GM23248 (cell line): ENCODE measurements at regions not wholly inside any gene's neighbourhood (a gene's known extent, or its start where the extent isn't known, plus 50 kb on each side); places are given as distances from the start of the nearest gene placed in this dataset.
A peak's percentile ranks its signal among the peaks of the same experiment; 100 is the strongest.

Experiments used
- DNase-seq: peaks from one replicate; pipeline ENCODE4 v3.0.0-alpha.2; 2015
- H2AFZ ChIP-seq: fragments of 200-600 bp; sonication (generic); 2 replicates; pipeline ENCODE4 v1.6.1; 2016; ENCODE audit warnings: antibody characterized with exemption
- H3F3A ChIP-seq: fragments of 200-600 bp; sonication (generic); 2 replicates; pipeline ENCODE4 v1.6.1; 2016; ENCODE audit warnings: mild to moderate bottlenecking, antibody characterized with exemption, mixed run types; ENCODE audit not compliant: insufficient read depth
- H3K27ac ChIP-seq: fragments of 200-600 bp; sonication (generic); 2 replicates; pipeline ENCODE4 v1.5.1; 2016; ENCODE audit warnings: mild to moderate bottlenecking
- H3K27me3 ChIP-seq: fragments of 200-600 bp; sonication (generic); replicated peaks from 2 replicates; pipeline ENCODE4 v1.6.1; 2016; ENCODE audit warnings: mild to moderate bottlenecking; ENCODE audit not compliant: insufficient read depth
- H3K36me3 ChIP-seq: fragments of 200-600 bp; sonication (generic); 2 replicates; pipeline ENCODE4 v1.6.1; 2016; ENCODE audit warnings: low read depth, mild to moderate bottlenecking
- H3K4me1 ChIP-seq: fragments of 200-600 bp; sonication (generic); 2 replicates; pipeline ENCODE4 v1.6.1; 2016; ENCODE audit warnings: mild to moderate bottlenecking; ENCODE audit not compliant: insufficient read depth
- H3K4me2 ChIP-seq: fragments of 200-600 bp; sonication (generic); one replicate; pipeline ENCODE4 v1.6.1; 2016; ENCODE audit warnings: mild to moderate bottlenecking; ENCODE audit not compliant: unreplicated experiment
- H3K4me3 ChIP-seq: fragments of 200-600 bp; sonication (generic); 2 replicates; pipeline ENCODE4 v1.5.1; 2016; ENCODE audit warnings: mild to moderate bottlenecking
- H3K79me2 ChIP-seq: fragments of 200-600 bp; sonication (generic); 2 replicates; pipeline ENCODE4 v1.6.1; 2016; ENCODE audit warnings: mild to moderate bottlenecking; ENCODE audit not compliant: insufficient read depth
- H3K9ac ChIP-seq: fragments of 200-600 bp; sonication (generic); 2 replicates; pipeline ENCODE4 v1.6.1; 2016; ENCODE audit warnings: mild to moderate bottlenecking
- H3K9me2 ChIP-seq: fragments of 200-600 bp; sonication (generic); 2 replicates; pipeline ENCODE4 v1.6.1; 2016; ENCODE audit warnings: mixed run types, mild to moderate bottlenecking, moderate library complexity; ENCODE audit not compliant: insufficient read depth
- H3K9me3 ChIP-seq: fragments of 200-600 bp; sonication (generic); one replicate; pipeline ENCODE4 v1.6.1; 2017; ENCODE audit warnings: low read depth
- H4K20me1 ChIP-seq: fragments of 200-600 bp; sonication (generic); 2 replicates; pipeline ENCODE4 v1.6.0; 2016; ENCODE audit not compliant: insufficient read depth
- EZH2 ChIP-seq: fragments of 200-600 bp; sonication (generic); IDR thresholded peaks from 2 replicates; pipeline ENCODE4 v1.6.1; 2018; ENCODE audit warnings: antibody characterized with exemption, mild to moderate bottlenecking; ENCODE audit not compliant: insufficient read depth, poor library complexity, severe bottlenecking
- EZH2phosphoT487 ChIP-seq: fragments of 200-600 bp; sonication (generic); IDR thresholded peaks from 2 replicates; pipeline ENCODE4 v1.6.1; 2018; ENCODE audit warnings: antibody characterized with exemption, moderate library complexity, mild to moderate bottlenecking, low read depth; ENCODE audit not compliant: insufficient read depth
- WGBS, 2 experiments: methylation state at CpG; one replicate each; pipeline ENCODE4 v1.1.6; 2015 to 2017; ENCODE audit warnings: low lambda C conversion rate in 2 of 2, low coverage in 1 of 2; ENCODE audit errors: missing lambda C conversion rate in 2 of 2; 5-methylcytosine and 5-hydroxymethylcytosine counted together
- in situ Hi-C: fragments of 300-500 bp; cut with MboI; formaldehyde crosslinking; loops from 2 replicates; pipeline ENCODE4 v1.15.0; 2020

DNA sequence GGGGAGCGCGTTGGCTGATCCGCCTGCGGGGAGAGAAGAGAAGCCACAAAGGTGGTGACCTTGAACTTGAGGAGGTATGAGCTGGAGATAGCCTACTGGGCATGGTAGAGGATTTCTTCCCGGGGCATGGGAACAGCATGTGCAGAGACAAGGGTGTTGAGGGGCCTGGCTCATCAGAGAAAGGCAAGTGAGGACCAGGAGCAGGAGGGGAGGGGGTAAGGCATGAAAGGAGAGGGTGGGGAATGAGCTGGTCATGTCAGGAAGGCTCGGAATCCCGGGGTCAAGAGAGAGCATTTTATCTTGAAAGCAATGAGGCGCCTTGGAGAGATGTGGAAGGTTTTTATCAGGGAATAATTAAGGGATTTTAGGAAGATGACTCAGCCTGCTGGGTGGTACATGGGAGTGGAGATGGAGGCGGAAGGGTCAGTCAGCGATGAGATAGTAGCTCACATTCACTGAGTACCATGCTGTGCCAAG is 121.1 kb downstream of the LHX2 start:
- H3K4me2 ChIP-seq = no peak overlapping the region
- H4K20me1 ChIP-seq = no peaks in the 10 kb centered on the region
- H3K9me3 ChIP-seq = no peaks in the 10 kb centered on the region
- H3K9ac ChIP-seq = no peak overlapping the region
- H3K27ac ChIP-seq = no peak overlapping the region
- H3K4me3 ChIP-seq = no peak overlapping the region
- no peaks in the 10 kb centered on the region for H3K79me2 ChIP-seq
- 76 to 84% methylated on average over 10 of the region's 10 CpGs for WGBS, 2 experiments
- in situ Hi-C loops = loop anchor here (10.0 kb wide), 1 partner anchor 182 kb away; no protein-coding TSS in a partner anchor
- peak; percentile 25 for DNase-seq
- no peaks in the 10 kb centered on the region for H3K9me2 ChIP-seq
- TF ChIP-seq EZH2phosphoT487 (no peak), EZH2 (no peak)
- H2AFZ ChIP-seq = no peak overlapping the region
- no peaks in the 10 kb centered on the region for H3K27me3 ChIP-seq
- H3F3A ChIP-seq = peaks cover 2% of the 10 kb centered on the region; the same call in 1 of the 2 replicates
- H3K4me1 ChIP-seq = 0 out of 2 replicates have a peak, but pooled peaks cover 7% of the 10 kb centered on the region
- H3K36me3 ChIP-seq = no peaks in the 10 kb centered on the region

DNA sequence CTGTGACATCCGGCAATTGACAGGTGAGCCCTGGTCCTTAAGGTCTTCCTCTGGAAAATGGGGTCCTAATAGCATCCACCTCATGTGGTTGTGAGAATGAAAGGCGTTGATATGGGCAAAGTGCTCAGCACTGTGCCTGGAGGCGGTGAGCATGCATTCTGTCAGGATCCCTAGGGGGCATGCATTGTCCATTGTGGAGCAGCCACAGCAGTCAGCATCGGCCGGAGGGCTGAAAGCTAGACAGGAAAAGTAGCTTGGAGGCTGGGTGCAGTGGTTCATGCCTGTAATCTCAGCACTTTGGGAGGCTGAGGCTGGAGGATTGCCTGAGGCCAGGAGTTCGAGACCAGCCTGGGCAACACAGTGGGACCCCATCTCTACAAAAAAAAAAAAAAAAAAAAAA is 122.2 kb downstream of the LHX2 start:
- Histone ChIP-seq H3K4me1 (0 out of 2 replicates have a peak, but pooled peaks cover 7% of the 10 kb centered on the region), H2AFZ (no peak overlapping the region), H3K9ac (no peak overlapping the region), H3K9me2 (no peaks in the 10 kb centered on the region), H3K9me3 (no peaks in the 10 kb centered on the region), H4K20me1 (no peaks in the 10 kb centered on the region), H3K36me3 (no peaks in the 10 kb centered on the region), H3K4me3 (no peak overlapping the region), H3K79me2 (no peaks in the 10 kb centered on the region), H3K4me2 (no peak overlapping the region), H3F3A (peaks cover 5% of the 10 kb centered on the region; the same call in 1 of the 2 replicates), H3K27ac (no peak overlapping the region), H3K27me3 (no peaks in the 10 kb centered on the region)
- in situ Hi-C loops = loop anchor here (10.0 kb wide), 1 partner anchor 181 kb away; no protein-coding TSS in a partner anchor
- TF ChIP-seq EZH2 (no peak), EZH2phosphoT487 (no peak)
- DNase-seq = peak; percentile 59
- 53 to 56% methylated on average over 6 of the region's 6 CpGs for WGBS, 2 experiments

DNA sequence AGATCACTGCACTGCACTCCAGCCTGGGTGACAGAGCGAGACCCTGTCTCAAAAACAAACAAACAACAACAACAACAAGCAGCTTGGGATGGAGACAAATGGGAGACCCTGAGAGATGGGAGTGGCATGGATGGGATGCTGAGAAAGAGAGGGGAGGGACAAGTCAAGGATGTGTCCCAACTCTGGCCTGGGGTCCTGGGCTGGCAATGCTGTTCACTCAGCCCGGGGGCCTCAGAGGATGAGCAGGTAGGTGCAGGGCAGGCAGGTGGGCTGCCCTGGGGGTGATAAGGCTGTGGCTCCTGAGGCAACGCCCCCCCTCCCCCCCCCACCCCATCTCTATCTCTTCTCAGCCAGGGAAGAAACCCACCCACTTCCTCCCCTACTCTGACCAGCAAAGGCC is 123.0 kb downstream of the LHX2 start:
- no peak for DNase-seq
- H3K9me3 ChIP-seq = no peaks in the 10 kb centered on the region
- in situ Hi-C loops = loop anchor here (10.0 kb wide), 1 partner anchor 180 kb away; no protein-coding TSS in a partner anchor
- no peaks in the 10 kb centered on the region for H3K79me2 ChIP-seq
- H3F3A ChIP-seq = peaks cover 9% of the 10 kb centered on the region; the same call in 1 of the 2 replicates
- no peaks in the 10 kb centered on the region for H3K9me2 ChIP-seq
- H3K27me3 ChIP-seq = no peaks in the 10 kb centered on the region
- TF ChIP-seq EZH2phosphoT487 (no peak), EZH2 (no peak)
- H3K4me3 ChIP-seq = no peak overlapping the region
- H4K20me1 ChIP-seq = no peaks in the 10 kb centered on the region
- no peak overlapping the region for H3K4me2 ChIP-seq
- no peak overlapping the region for H3K27ac ChIP-seq
- H3K4me1 ChIP-seq = peaks cover 12% of the 10 kb centered on the region
- WGBS, 2 experiments = 52 to 88% methylated on average over 1 to 3 of the region's 3 CpGs
- H2AFZ ChIP-seq = no peak overlapping the region
- no peak overlapping the region for H3K9ac ChIP-seq
- H3K36me3 ChIP-seq = no peaks in the 10 kb centered on the region

DNA sequence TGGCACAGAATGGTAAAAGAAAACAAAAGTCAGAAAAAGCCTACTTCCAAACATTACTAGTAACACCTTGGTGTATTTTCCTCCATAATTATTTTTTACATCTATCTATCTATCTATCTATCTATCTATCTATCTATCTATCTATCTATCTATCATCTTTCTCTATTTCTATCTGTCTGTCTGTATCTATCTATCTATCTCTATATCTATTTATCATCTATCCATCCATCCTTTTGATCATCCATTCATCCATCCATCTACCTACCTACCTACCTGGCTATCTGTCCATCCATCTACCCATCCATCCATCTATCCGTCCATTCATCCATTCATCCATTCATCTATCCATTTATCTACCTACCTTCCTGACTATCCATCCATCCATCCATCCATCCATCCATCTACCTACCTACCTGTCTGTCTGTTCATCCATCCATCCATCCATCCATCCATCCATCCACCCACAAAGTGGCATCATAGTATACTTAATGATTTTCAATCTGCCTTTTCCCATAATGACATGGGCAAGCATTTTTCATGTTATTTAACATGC is 121.9 kb upstream of the NEK6 start:
- Histone ChIP-seq H3K4me3 (no peak overlapping the region), H3K9me2 (no peaks in the 10 kb centered on the region), H3K4me2 (no peak overlapping the region), H3K27ac (no peak overlapping the region), H2AFZ (no peak overlapping the region), H3K9ac (no peak overlapping the region), H3K27me3 (no peaks in the 10 kb centered on the region), H3K79me2 (no peaks in the 10 kb centered on the region), H3K36me3 (no peaks in the 10 kb centered on the region), H4K20me1 (no peaks in the 10 kb centered on the region), H3K4me1 (peaks cover 12% of the 10 kb centered on the region), H3F3A (peaks cover 10% of the 10 kb centered on the region; the same call in 1 of the 2 replicates), H3K9me3 (no peaks in the 10 kb centered on the region)
- in situ Hi-C loops = loop anchor here (10.0 kb wide), 1 partner anchor 179 kb away; no protein-coding TSS in a partner anchor
- no peak for TF ChIP-seq EZH2phosphoT487
- no peak for TF ChIP-seq EZH2
- DNase-seq = no peak
- 55 to 65% methylated on average over 1 of the region's 1 CpG for WGBS, 2 experiments
